ENCODE measurements at regions not wholly inside any gene's neighbourhood (a gene's known extent, or its start where the extent isn't known, plus 50 kb on each side); places are given as distances from the start of the nearest gene placed in this dataset.

GRCh38 chr15:29471757-29472156, 202.1 kb upstream of the NSMCE3 start:
- Histone ChIP-seq H3K4me3 (ENCODE audit: insufficient read depth, low read depth, low read length) (no peak overlapping the region), H2BK120ac (ENCODE audit: low read depth, low read length) (no peak overlapping the region), H3K23ac (ENCODE audit: low read depth, low read length) (no peak overlapping the region), H3K56ac (ENCODE audit: extremely low read depth, insufficient read depth, low read length) (no peak overlapping the region), H3K4me1 (ENCODE audit: control insufficient read depth, insufficient read depth, low read length) (no peaks in the 10 kb centered on the region), H3K14ac (replicated peaks; ENCODE audit: low read depth, low read length) (no peak overlapping the region), H3K9me3 (ENCODE audit: control insufficient read depth, insufficient read depth, low read length) (peaks cover 2% of the 10 kb centered on the region; the same call in 1 of the 2 replicates), H2AK9ac (replicated peaks; ENCODE audit: low read depth, low read length, poor library complexity) (no peak overlapping the region), H4K91ac (ENCODE audit: insufficient read depth, low read depth, low read length) (no peak overlapping the region), H3K36me3 (ENCODE audit: control insufficient read depth, insufficient read depth, low read length) (no peaks in the 10 kb centered on the region), H3K9me1 (ENCODE audit: insufficient read depth, low read length) (no peaks in the 10 kb centered on the region), H3K27ac (ENCODE audit: insufficient read depth, low read length) (no peak overlapping the region), H3K4me2 (ENCODE audit: low read depth, low read length) (no peak overlapping the region), H2AK5ac (ENCODE audit: low read depth, low read length) (no peak overlapping the region), H4K20me1 (ENCODE audit: insufficient read depth, low read length) (no peaks in the 10 kb centered on the region), H2BK5ac (ENCODE audit: low read depth, low read length, poor library complexity, severe bottlenecking) (no peak overlapping the region), H3K79me1 (ENCODE audit: low read depth in 1 of 2, low read length in 2 of 2) (no peaks in the 10 kb centered on the region), H2AFZ (replicated peaks; ENCODE audit: low read length, poor library complexity) (no peak overlapping the region), H4K8ac (ENCODE audit: low read depth in 2 of 2, low read length in 2 of 2) (no peak overlapping the region), H3K4ac (ENCODE audit: low read depth, low read length) (no peak overlapping the region), H3K18ac (ENCODE audit: low read depth, low read length) (no peak overlapping the region), H2BK20ac (ENCODE audit: low read depth, low read length) (no peak overlapping the region), H3K9ac (ENCODE audit: low read depth, low read length) (no peak overlapping the region), H2BK15ac (ENCODE audit: low read depth, low read length) (no peak overlapping the region), H4K5ac (ENCODE audit: low read depth, low read length) (no peak overlapping the region), H3K27me3 (ENCODE audit: control insufficient read depth, insufficient read depth, low read length) (no peaks in the 10 kb centered on the region)
- no peak for ATAC-seq (ENCODE audit: low read depth)
- DNase-seq, result no peak
- WGBS, 2 experiments (ENCODE audit: extremely low coverage in 2 of 2, insufficient read length in 1 of 2), result no CpG with 5 or more reads among the region's 4 CpGs
- intact Hi-C loops (cut with micrococcal nuclease), result no loop called here
- BruUV-seq (replicated peaks), result no TSS peak
- CTCF ChIA-PET, result no interaction called here
- TF ChIP-seq RCOR1 (IDR thresholded peaks at IDR 0.05; ENCODE audit: insufficient replicate concordance, low read length), result no peak
- dilution Hi-C loops (cut with HindIII; ENCODE audit: low sequenced_read_pairs, unreplicated experiment), result no loop called here
- POLR2A ChIA-PET (ENCODE audit: unreplicated experiment), result no interaction called here
- in situ Hi-C loops (cut with MboI; ENCODE audit: low sequenced_read_pairs), result no loop called here
